ENCODE measurements at regions not wholly inside any gene's neighbourhood (a gene's known extent, or its start where the extent isn't known, plus 50 kb on each side); places are given as distances from the start of the nearest gene placed in this dataset.

GRCh38 chr10:93178226-93178625 lies 104.5 kb downstream of the CYP26A1 start:
- TF ChIP-seq EP300 (IDR thresholded peaks at IDR 0.05) (no peak), POLR2A (IDR thresholded peaks at IDR 0.05) (no peak)

All from tibial nerve (tissue), 3 donors.